ENCODE measurements at regions not wholly inside any gene's neighbourhood (a gene's known extent, or its start where the extent isn't known, plus 50 kb on each side); places are given as distances from the start of the nearest gene placed in this dataset.

DNA sequence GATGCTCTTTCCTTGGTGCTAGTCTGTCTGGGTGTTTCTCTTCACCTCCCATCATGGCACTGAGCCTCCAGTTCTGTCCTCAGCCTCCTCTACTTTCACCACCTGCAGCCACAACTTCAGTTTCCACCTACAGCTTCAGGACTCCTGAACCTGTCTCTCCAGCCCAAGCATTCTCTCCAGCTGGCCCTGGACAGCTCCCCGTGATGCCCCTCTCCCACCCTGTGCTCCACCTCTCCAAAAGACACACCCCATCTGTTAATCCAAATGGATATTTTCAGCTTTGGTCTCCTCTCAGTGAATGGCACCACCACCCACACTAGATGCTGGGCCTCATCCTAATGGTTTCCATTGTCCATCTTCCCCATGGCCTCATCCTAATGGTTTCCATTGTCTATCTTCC lies 79.5 kb upstream of the NEDD9 start:
- POLR2A ChIA-PET, result no interaction called here

DNA sequence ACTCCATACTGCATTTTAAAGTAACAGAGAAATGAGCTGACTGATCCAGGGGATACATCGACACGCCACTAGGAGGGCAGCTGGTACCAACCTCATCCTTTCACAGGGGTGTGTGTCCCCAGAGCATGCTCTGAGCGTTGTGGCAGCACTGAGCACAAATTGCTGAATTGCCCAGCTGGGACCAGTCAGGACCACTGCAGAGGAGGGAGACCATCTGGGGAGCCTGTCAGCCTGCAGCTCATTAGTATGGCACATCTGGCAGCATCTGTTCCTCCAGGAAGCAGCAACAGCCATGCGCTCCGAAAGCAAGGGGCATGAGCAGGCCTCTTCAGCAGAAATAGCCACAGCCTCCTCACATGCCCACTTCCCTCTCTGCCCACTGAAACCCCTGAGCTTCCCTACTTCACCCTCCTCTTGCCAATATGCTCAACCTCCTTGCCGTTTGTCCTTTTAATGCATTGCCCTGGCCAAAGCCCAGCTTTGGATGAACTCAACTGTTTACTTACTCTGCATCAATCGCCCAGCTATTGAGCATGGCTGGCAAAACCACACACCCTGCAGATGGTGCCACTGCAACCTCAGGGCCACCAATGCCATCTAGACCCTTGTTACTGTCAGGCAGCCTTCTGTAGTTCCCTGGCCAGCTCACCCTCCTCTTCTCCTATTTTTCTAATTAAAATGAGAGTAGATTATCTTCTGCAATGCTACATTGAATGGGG lies 77.6 kb upstream of the NEDD9 start:
- H3K4me3 ChIP-seq (ENCODE audit: low read depth in 2 of 2, low read length in 1 of 2), result no peak overlapping the region
- no peaks in the 10 kb centered on the region for H3K36me3 ChIP-seq (replicated peaks in 1 of 2; ENCODE audit: control insufficient read depth in 1 of 2, insufficient read depth in 2 of 2, low read length in 1 of 2)
- peaks cover 0 to 7% of the 10 kb centered on the region in 2 experiments; a peak in 1 of 4 replicates for H3K4me1 ChIP-seq (ENCODE audit: control insufficient read depth in 1 of 2, insufficient read depth in 2 of 2, low read depth in 1 of 2, low read length in 1 of 2)
- peak; percentile 67 for DNase-seq
- POLR2A ChIA-PET, result interaction anchor here (0.8 kb wide), 1 partner anchor 185 kb away, joined by 3 read pairs; no protein-coding TSS in a partner anchor
- H3K27ac ChIP-seq (ENCODE audit: low read depth in 2 of 2, low read length in 1 of 2), result peak overlapping the region in 1 of 2 experiments; percentile 64; a peak in 2 of 4 replicates
- no peaks in the 10 kb centered on the region for H3K9me2 ChIP-seq
- no peaks in the 10 kb centered on the region for H4K20me1 ChIP-seq (ENCODE audit: insufficient read depth)
- H2AFZ ChIP-seq (ENCODE audit: low read depth), result no peak overlapping the region
- H3K4me2 ChIP-seq, result no peak overlapping the region
- TF ChIP-seq RAD21 (IDR thresholded peaks at IDR 0.05; ENCODE audit: low read length) (peak; percentile 23; the same call in 1 of the 2 replicates), SIN3A (IDR thresholded peaks at IDR 0.05; ENCODE audit: borderline replicate concordance, low read depth, low read length) (no peak), REST (IDR thresholded peaks at IDR 0.05; ENCODE audit: low read depth, low read length) (no peak), MXI1 (IDR thresholded peaks at IDR 0.05; ENCODE audit: low read depth, low read length) (peak; percentile 21; the same call in 1 of the 2 replicates), EZH2phosphoT487 (IDR thresholded peaks at IDR 0.05; ENCODE audit: borderline replicate concordance, low read depth) (no peak), FOXM1 (IDR thresholded peaks at IDR 0.05; ENCODE audit: low read depth) (no peak), RXRA (IDR thresholded peaks at IDR 0.05; ENCODE audit: borderline replicate concordance, low read depth) (no peak), TCF12 (IDR thresholded peaks at IDR 0.05) (no peak)
- TF ChIP-seq, protein P1, sequence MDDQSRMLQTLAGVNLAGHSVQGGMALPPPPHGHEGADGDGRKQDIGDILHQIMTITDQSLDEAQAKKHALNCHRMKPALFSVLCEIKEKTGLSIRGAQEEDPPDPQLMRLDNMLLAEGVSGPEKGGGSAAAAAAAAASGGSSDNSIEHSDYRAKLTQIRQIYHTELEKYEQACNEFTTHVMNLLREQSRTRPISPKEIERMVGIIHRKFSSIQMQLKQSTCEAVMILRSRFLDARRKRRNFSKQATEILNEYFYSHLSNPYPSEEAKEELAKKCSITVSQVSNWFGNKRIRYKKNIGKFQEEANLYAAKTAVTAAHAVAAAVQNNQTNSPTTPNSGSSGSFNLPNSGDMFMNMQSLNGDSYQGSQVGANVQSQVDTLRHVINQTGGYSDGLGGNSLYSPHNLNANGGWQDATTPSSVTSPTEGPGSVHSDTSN (IDR thresholded peaks at IDR 0.05), result no peak
- WGBS (ENCODE audit: low lambda C conversion rate), result 80% methylated on average over 6 of the region's 7 CpGs
- H3F3A ChIP-seq (replicated peaks; ENCODE audit: insufficient read depth), result no peaks in the 10 kb centered on the region
- CTCF ChIA-PET, result interaction anchor here (0.6 to 4.5 kb wide), 12 partner anchors 8 to 186 kb away, joined by 3 to 23 read pairs (median 3); no protein-coding TSS in a partner anchor
- no peaks in the 10 kb centered on the region for H3K27me3 ChIP-seq (ENCODE audit: insufficient read depth)
- H3K79me2 ChIP-seq (ENCODE audit: insufficient read depth), result no peaks in the 10 kb centered on the region
- H3K9me3 ChIP-seq, result no peaks in the 10 kb centered on the region
- no peak overlapping the region for H3K9ac ChIP-seq

More for the DNA sequence above, 79.5 kb upstream of the NEDD9 start:
- DNase-seq, result no peak
- H3K27me3 ChIP-seq (ENCODE audit: insufficient read depth), result no peaks in the 10 kb centered on the region
- no peak overlapping the region for H3K9ac ChIP-seq
- WGBS (ENCODE audit: low lambda C conversion rate), result 90% methylated on average over 1 of the region's 1 CpG
- H3K36me3 ChIP-seq (replicated peaks in 1 of 2; ENCODE audit: control insufficient read depth in 1 of 2, insufficient read depth in 2 of 2, low read length in 1 of 2), result no peaks in the 10 kb centered on the region
- H2AFZ ChIP-seq (ENCODE audit: low read depth), result no peak overlapping the region
- no peaks in the 10 kb centered on the region for H3K9me2 ChIP-seq
- no peaks in the 10 kb centered on the region for H3K79me2 ChIP-seq (ENCODE audit: insufficient read depth)
- TF ChIP-seq RFX5 (IDR thresholded peaks at IDR 0.05; ENCODE audit: low read length) (no peak), REST (IDR thresholded peaks at IDR 0.05; ENCODE audit: low read depth, low read length) (peak; percentile 56; the same call in 1 of the 2 replicates)
- H3K27ac ChIP-seq (ENCODE audit: low read depth in 2 of 2, low read length in 1 of 2), result no peak overlapping the region
- H3F3A ChIP-seq (replicated peaks; ENCODE audit: insufficient read depth), result peaks cover 6% of the 10 kb centered on the region
- peaks cover 6 to 7% of the 10 kb centered on the region in 2 experiments; a peak in 1 of 4 replicates for H3K4me1 ChIP-seq (ENCODE audit: control insufficient read depth in 1 of 2, insufficient read depth in 2 of 2, low read depth in 1 of 2, low read length in 1 of 2)
- H3K4me3 ChIP-seq (ENCODE audit: low read depth in 2 of 2, low read length in 1 of 2), result no peak overlapping the region
- no peak overlapping the region for H3K4me2 ChIP-seq
- H4K20me1 ChIP-seq (ENCODE audit: insufficient read depth), result no peaks in the 10 kb centered on the region
- no peaks in the 10 kb centered on the region for H3K9me3 ChIP-seq
- CTCF ChIA-PET, result interaction anchor here (1.6 kb wide), 1 partner anchor 184 kb away, joined by 5 read pairs; no protein-coding TSS in a partner anchor
